ENCODE measurements at regions not wholly inside any gene's neighbourhood (a gene's known extent, or its start where the extent isn't known, plus 50 kb on each side); places are given as distances from the start of the nearest gene placed in this dataset.

DNA sequence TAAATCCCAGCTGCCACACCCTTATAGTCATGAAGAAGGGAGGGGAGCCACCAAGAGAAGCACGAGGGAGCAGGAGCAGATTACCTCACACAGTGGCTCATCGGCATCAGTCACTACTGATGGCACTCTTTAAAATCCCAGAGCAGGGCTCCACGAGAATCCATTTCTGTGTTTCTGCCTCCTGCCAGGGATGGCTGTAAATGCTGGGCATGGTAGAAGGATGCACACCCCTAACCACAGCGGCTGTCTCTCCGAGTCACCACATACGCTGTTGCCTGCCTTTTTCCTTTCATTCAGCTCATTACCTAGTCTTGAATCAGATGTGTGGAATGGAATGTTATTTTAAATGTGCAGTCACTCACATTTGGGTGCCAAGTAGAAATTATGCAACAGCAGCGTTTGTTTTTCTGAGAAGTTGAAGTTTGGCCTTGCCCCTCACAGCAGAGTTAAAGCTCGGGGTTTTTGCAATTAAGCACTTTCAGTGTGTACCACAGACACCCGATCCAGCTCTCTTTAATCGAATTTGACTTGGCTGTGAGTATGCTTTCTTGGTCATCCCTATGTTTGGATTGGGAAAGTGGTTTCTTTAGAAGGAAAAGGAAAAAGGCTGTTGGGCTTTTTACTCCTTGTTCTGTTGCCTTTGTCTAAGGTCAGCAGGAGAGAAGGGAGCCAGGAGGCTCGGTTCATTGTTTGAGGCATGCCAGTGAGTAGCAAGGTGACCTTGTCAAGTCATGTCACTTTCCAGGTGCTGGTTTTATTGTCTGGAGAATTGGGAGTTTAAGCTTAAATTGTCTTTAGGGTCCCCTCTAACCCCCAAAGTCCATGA lies 284.2 kb upstream of the TPM1 start:
- Histone ChIP-seq H2AFZ (ENCODE audit: control insufficient read depth, low read length) (peak overlapping the region; percentile 53), H3K27ac (ENCODE audit: control insufficient read depth, insufficient read depth, low read length) (peak overlapping the region; percentile 84), H3K27me3 (ENCODE audit: control insufficient read depth, extremely low read depth, insufficient read depth, low read length) (no peaks in the 10 kb centered on the region), H4K20me1 (ENCODE audit: control insufficient read depth, extremely low read depth, insufficient read depth, low read length) (no peaks in the 10 kb centered on the region), H3K9me1 (ENCODE audit: control insufficient read depth, extremely low read depth, insufficient read depth, low read length) (no peaks in the 10 kb centered on the region), H3K9ac (ENCODE audit: control insufficient read depth, extremely low read depth, insufficient read depth, low read length) (peak overlapping the region; percentile 67), H3K4me1 (ENCODE audit: control insufficient read depth, extremely low read depth, insufficient read depth, low read length) (peaks cover 42% of the 10 kb centered on the region), H3K9me3 (ENCODE audit: control insufficient read depth, low read depth, low read length) (no peaks in the 10 kb centered on the region), H3K79me2 (ENCODE audit: control insufficient read depth, insufficient read depth, low read length) (no peaks in the 10 kb centered on the region), H3K36me3 (ENCODE audit: control insufficient read depth in 2 of 2, extremely low read depth in 1 of 2, insufficient read depth in 2 of 2, low read length in 2 of 2) (peaks cover 1 to 8% of the 10 kb centered on the region in 2 experiments), H3K4me3 (ENCODE audit: control insufficient read depth in 2 of 3, extremely low read depth in 1 of 3, insufficient read depth in 2 of 3, low read depth in 1 of 3, low read length in 3 of 3) (peak overlapping the region in 2 of 3 experiments; percentile 12 to 52), H3K4me2 (ENCODE audit: control insufficient read depth, extremely low read depth, insufficient read depth, low read depth, low read length) (peak overlapping the region; percentile 83)
- FAIRE-seq (peak; percentile 94), DNase-seq (ENCODE audit: low read depth, low spot score) (no peak)
- TF ChIP-seq, protein P1, sequence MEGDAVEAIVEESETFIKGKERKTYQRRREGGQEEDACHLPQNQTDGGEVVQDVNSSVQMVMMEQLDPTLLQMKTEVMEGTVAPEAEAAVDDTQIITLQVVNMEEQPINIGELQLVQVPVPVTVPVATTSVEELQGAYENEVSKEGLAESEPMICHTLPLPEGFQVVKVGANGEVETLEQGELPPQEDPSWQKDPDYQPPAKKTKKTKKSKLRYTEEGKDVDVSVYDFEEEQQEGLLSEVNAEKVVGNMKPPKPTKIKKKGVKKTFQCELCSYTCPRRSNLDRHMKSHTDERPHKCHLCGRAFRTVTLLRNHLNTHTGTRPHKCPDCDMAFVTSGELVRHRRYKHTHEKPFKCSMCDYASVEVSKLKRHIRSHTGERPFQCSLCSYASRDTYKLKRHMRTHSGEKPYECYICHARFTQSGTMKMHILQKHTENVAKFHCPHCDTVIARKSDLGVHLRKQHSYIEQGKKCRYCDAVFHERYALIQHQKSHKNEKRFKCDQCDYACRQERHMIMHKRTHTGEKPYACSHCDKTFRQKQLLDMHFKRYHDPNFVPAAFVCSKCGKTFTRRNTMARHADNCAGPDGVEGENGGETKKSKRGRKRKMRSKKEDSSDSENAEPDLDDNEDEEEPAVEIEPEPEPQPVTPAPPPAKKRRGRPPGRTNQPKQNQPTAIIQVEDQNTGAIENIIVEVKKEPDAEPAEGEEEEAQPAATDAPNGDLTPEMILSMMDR (optimal IDR thresholded peaks at IDR 0.05 in 1 of 3, IDR thresholded peaks at IDR 0.05 in 1 of 3, conservative IDR thresholded peaks at IDR 0.05 in 1 of 3; ENCODE audit: extremely low read depth in 1 of 3, insufficient read depth in 2 of 3, low read length in 3 of 3) = no peak
- TF ChIP-seq EZH2 (IDR thresholded peaks at IDR 0.05; ENCODE audit: low read length) = no peak
- dilution Hi-C loops (cut with MboI; ENCODE audit: extremely low pct_ligation_motif_present, low sequenced_read_pairs) = loop anchor here (25.0 kb wide), 1 partner anchor 279 kb away; the partner anchor contains the start of gene TPM1

GRCh38 chr15:62758952-62759349 lies 283.6 kb upstream of the TPM1 start:
- FAIRE-seq = peak; percentile 44
- peak overlapping the region; percentile 83 for H3K4me2 ChIP-seq (ENCODE audit: control insufficient read depth, extremely low read depth, insufficient read depth, low read depth, low read length)
- peaks cover 36% of the 10 kb centered on the region for H3K4me1 ChIP-seq (ENCODE audit: control insufficient read depth, extremely low read depth, insufficient read depth, low read length)
- dilution Hi-C loops (cut with MboI; ENCODE audit: extremely low pct_ligation_motif_present, low sequenced_read_pairs) = loop anchor here (25.0 kb wide), 1 partner anchor 278 kb away; the partner anchor contains the start of gene TPM1
- TF ChIP-seq, protein P1 (optimal IDR thresholded peaks at IDR 0.05 in 1 of 3, IDR thresholded peaks at IDR 0.05 in 1 of 3, conservative IDR thresholded peaks at IDR 0.05 in 1 of 3; ENCODE audit: extremely low read depth in 1 of 3, insufficient read depth in 2 of 3, low read length in 3 of 3) = no peak
- no peak for TF ChIP-seq EZH2 (IDR thresholded peaks at IDR 0.05; ENCODE audit: low read length)
- no peaks in the 10 kb centered on the region for H4K20me1 ChIP-seq (ENCODE audit: control insufficient read depth, extremely low read depth, insufficient read depth, low read length)
- H3K9ac ChIP-seq (ENCODE audit: control insufficient read depth, extremely low read depth, insufficient read depth, low read length) = peak overlapping the region; percentile 67
- no peaks in the 10 kb centered on the region for H3K9me3 ChIP-seq (ENCODE audit: control insufficient read depth, low read depth, low read length)
- no peak overlapping the region for H3K4me3 ChIP-seq (ENCODE audit: control insufficient read depth in 2 of 3, extremely low read depth in 1 of 3, insufficient read depth in 2 of 3, low read depth in 1 of 3, low read length in 3 of 3)
- peak overlapping the region; percentile 84 for H3K27ac ChIP-seq (ENCODE audit: control insufficient read depth, insufficient read depth, low read length)
- H3K79me2 ChIP-seq (ENCODE audit: control insufficient read depth, insufficient read depth, low read length) = no peaks in the 10 kb centered on the region
- H2AFZ ChIP-seq (ENCODE audit: control insufficient read depth, low read length) = no peak overlapping the region
- DNase-seq (ENCODE audit: low read depth, low spot score) = no peak
- H3K9me1 ChIP-seq (ENCODE audit: control insufficient read depth, extremely low read depth, insufficient read depth, low read length) = no peaks in the 10 kb centered on the region
- no peaks in the 10 kb centered on the region for H3K27me3 ChIP-seq (ENCODE audit: control insufficient read depth, extremely low read depth, insufficient read depth, low read length)
- H3K36me3 ChIP-seq (ENCODE audit: control insufficient read depth in 2 of 2, extremely low read depth in 1 of 2, insufficient read depth in 2 of 2, low read length in 2 of 2) = peaks cover 1 to 11% of the 10 kb centered on the region in 2 experiments

Measured in keratinocyte (primary cell).